Mucosa of descending colon (tissue), 3 donors: ENCODE measurements at regions not wholly inside any gene's neighbourhood (a gene's known extent, or its start where the extent isn't known, plus 50 kb on each side); places are given as distances from the start of the nearest gene placed in this dataset.

Source experiments
- ATAC-seq: fragments of 200-7000 bp; cut with Tn5 transposase; one replicate; pipeline ENCODE4 v1.9.1; 2020; ENCODE audit warnings: mild to moderate bottlenecking, moderate library complexity
- DNase-seq, 3 donors: peaks; one replicate each; pipeline ENCODE4 v3.0.0-alpha.2; 2020
- H3K36me3 ChIP-seq: fragments of 200-600 bp; one replicate; pipeline ENCODE4 v1.8.0; 2021; ENCODE audit warnings: low read depth, mild to moderate bottlenecking
- H3K4me1 ChIP-seq: fragments of 200-600 bp; one replicate; pipeline ENCODE4 v1.8.0; 2021; ENCODE audit warnings: low read depth, mild to moderate bottlenecking
- H3K4me3 ChIP-seq: fragments of 200-600 bp; one replicate; pipeline ENCODE4 v1.8.0; 2021; ENCODE audit warnings: mild to moderate bottlenecking
- H3K9me3 ChIP-seq: fragments of 200-600 bp; one replicate; pipeline ENCODE4 v1.8.0; 2021; ENCODE audit warnings: mild to moderate bottlenecking
- CTCF ChIP-seq: fragments of 200-600 bp; IDR thresholded peaks from one replicate; pipeline ENCODE4 v1.8.0; 2022; ENCODE audit warnings: antibody characterized with exemption, mild to moderate bottlenecking
- intact Hi-C, 2 donors: fragments of 100-400 bp; cut with DNase I in 1 of 2; cut with micrococcal nuclease in 1 of 2; formaldehyde crosslinking; loops; one replicate each; pipeline versions ENCODE4 v1.11.0 to v1.11.1; 2022; cut with DNase I, micrococcal nuclease
- donor health status: DM: no; HTN: no; CAD: no; lungs with moderate emphysema.
- donor health status: DM: no; HTN: no; CAD: no.
- donor health status: DM: no; HTN: yes; CAD: no.

- H3K9me3 ChIP-seq, result no peaks in the 10 kb centered on the region
- H3K36me3 ChIP-seq, result no peaks in the 10 kb centered on the region
- ATAC-seq, result no peak
- H3K4me3 ChIP-seq, result no peak overlapping the region
- intact Hi-C loops, result no loop called here
- no peak for TF ChIP-seq CTCF
- H3K4me1 ChIP-seq, result no peaks in the 10 kb centered on the region
- no peak for DNase-seq
Measured at GRCh38 chr1:98460136-98460535, 201.4 kb upstream of the SNX7 start.

- DNase-seq (no peak), ATAC-seq (no peak)
- no peaks in the 10 kb centered on the region for H3K9me3 ChIP-seq
- intact Hi-C loops, result no loop called here
- H3K4me1 ChIP-seq, result no peaks in the 10 kb centered on the region
- no peak for TF ChIP-seq CTCF
- H3K4me3 ChIP-seq, result no peak overlapping the region
- H3K36me3 ChIP-seq, result no peaks in the 10 kb centered on the region
Measured at GRCh38 chr1:98459486-98459870, 202.0 kb upstream of the SNX7 start.

GRCh38 chr1:98458511-98459485, 202.7 kb upstream of the SNX7 start:
- Histone ChIP-seq H3K4me1 (no peaks in the 10 kb centered on the region), H3K9me3 (no peaks in the 10 kb centered on the region), H3K4me3 (no peak overlapping the region), H3K36me3 (no peaks in the 10 kb centered on the region)
- no peak for TF ChIP-seq CTCF
- intact Hi-C loops, result no loop called here
- ATAC-seq (peak; percentile 31), DNase-seq (peak in 2 of 3 donors; percentile 9 to 14)

DNA sequence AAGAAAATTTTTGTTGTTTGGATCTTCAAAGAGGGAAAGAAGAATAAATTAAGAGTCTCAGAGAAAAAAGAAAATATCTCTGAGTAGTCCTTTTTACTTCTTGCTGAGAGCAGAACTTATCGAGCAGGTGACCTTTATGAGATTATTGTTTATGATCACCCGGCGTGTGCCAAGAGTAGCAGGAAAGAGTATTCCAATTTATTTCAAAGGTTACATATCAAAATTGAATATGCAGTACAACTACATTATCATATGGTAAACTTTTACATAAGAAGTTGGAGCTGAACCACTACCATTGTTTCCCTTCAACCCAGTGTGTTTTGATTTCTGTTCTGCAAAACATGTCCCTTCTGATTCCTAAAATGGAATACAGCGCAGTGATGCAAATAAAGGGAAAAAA, 204.3 kb upstream of the SNX7 start:
- Histone ChIP-seq H3K9me3 (no peaks in the 10 kb centered on the region), H3K36me3 (no peaks in the 10 kb centered on the region), H3K4me3 (no peak overlapping the region), H3K4me1 (no peaks in the 10 kb centered on the region)
- intact Hi-C loops, result no loop called here
- no peak for TF ChIP-seq CTCF
- no peak for ATAC-seq
- DNase-seq, result peak in 1 of 3 donors; percentile 43

- intact Hi-C loops, result no loop called here
- DNase-seq (no peak), ATAC-seq (no peak)
- no peaks in the 10 kb centered on the region for H3K9me3 ChIP-seq
- H3K4me1 ChIP-seq, result no peaks in the 10 kb centered on the region
- no peak for TF ChIP-seq CTCF
- H3K4me3 ChIP-seq, result no peak overlapping the region
- H3K36me3 ChIP-seq, result no peaks in the 10 kb centered on the region
Measured at GRCh38 chr1:98454666-98455065, 206.9 kb upstream of the SNX7 start.
